ENCODE measurements at regions not wholly inside any gene's neighbourhood (a gene's known extent, or its start where the extent isn't known, plus 50 kb on each side); places are given as distances from the start of the nearest gene placed in this dataset.

DNA sequence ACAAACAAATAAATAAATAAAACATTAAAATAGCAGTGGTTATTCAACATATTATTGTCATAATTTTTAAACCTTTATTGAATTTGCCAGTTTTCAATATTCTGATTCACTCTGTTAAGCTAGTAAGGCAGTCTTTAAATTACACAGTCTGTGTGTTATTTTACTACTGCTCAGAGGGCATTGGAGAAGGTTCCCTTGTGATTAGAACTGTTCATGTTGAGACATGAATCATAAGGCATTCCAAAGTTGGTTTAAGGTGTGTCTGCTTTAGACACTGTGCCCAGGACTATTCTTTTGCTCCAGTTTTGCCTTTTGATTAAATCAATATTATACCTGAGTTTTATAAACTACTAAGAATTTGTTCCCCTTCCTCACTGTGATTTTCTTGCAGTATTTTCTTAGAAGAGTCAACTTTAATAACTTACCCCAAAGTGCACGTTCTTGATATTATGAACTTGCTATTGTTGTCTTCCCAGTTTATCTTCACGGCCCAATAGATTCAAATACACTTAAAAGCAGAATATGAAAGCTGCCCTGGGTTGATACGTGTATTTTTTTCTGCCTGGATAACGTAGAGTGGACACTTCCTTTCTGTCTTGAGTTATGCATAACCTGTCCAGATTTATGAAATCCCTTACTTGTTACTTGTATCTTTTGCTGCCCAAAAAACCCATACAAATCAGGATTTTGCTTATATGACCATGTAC lies 105.3 kb upstream of the BCAT1 start:
- TF ChIP-seq, protein P1, sequence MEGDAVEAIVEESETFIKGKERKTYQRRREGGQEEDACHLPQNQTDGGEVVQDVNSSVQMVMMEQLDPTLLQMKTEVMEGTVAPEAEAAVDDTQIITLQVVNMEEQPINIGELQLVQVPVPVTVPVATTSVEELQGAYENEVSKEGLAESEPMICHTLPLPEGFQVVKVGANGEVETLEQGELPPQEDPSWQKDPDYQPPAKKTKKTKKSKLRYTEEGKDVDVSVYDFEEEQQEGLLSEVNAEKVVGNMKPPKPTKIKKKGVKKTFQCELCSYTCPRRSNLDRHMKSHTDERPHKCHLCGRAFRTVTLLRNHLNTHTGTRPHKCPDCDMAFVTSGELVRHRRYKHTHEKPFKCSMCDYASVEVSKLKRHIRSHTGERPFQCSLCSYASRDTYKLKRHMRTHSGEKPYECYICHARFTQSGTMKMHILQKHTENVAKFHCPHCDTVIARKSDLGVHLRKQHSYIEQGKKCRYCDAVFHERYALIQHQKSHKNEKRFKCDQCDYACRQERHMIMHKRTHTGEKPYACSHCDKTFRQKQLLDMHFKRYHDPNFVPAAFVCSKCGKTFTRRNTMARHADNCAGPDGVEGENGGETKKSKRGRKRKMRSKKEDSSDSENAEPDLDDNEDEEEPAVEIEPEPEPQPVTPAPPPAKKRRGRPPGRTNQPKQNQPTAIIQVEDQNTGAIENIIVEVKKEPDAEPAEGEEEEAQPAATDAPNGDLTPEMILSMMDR (IDR thresholded peaks at IDR 0.05) = no peak
- TF ChIP-seq SP1 (CRISPR knock-in tag; conservative IDR thresholded peaks at IDR 0.05) (no peak), ZNF121 (CRISPR knock-in tag; IDR thresholded peaks at IDR 0.05) (no peak), CREB1 (CRISPR knock-in tag; IDR thresholded peaks at IDR 0.05) (no peak), HMGA2 (CRISPR knock-in tag; IDR thresholded peaks at IDR 0.05) (no peak)
- TF ChIP-seq, protein P2, sequence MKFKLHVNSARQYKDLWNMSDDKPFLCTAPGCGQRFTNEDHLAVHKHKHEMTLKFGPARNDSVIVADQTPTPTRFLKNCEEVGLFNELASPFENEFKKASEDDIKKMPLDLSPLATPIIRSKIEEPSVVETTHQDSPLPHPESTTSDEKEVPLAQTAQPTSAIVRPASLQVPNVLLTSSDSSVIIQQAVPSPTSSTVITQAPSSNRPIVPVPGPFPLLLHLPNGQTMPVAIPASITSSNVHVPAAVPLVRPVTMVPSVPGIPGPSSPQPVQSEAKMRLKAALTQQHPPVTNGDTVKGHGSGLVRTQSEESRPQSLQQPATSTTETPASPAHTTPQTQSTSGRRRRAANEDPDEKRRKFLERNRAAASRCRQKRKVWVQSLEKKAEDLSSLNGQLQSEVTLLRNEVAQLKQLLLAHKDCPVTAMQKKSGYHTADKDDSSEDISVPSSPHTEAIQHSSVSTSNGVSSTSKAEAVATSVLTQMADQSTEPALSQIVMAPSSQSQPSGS (CRISPR knock-in tag; IDR thresholded peaks at IDR 0.05; ENCODE audit: borderline replicate concordance, low read depth) = no peak
